ENCODE measurements at regions not wholly inside any gene's neighbourhood (a gene's known extent, or its start where the extent isn't known, plus 50 kb on each side); places are given as distances from the start of the nearest gene placed in this dataset.

GRCh38 chr6:3643921-3644738 lies 107.4 kb downstream of the PXDC1 start:
- Histone ChIP-seq H3K9me3 (ENCODE audit: control insufficient read depth, low read length) (peaks cover 1% of the 10 kb centered on the region), H3K36me3 (ENCODE audit: control insufficient read depth, insufficient read depth, low read length) (no peaks in the 10 kb centered on the region), H3K4me1 (ENCODE audit: control insufficient read depth, insufficient read depth, low read length, poor library complexity, severe bottlenecking) (no peaks in the 10 kb centered on the region), H3K27ac (ENCODE audit: low read depth, low read length, severe bottlenecking) (no peak overlapping the region), H3K4me3 (ENCODE audit: extremely low read depth, insufficient read depth, low read length, poor library complexity, severe bottlenecking) (no peak overlapping the region)
- 100% methylated on average over 2 of the region's 10 CpGs for WGBS, 2 experiments (ENCODE audit: insufficient coverage in 2 of 2)

- Histone ChIP-seq H3K4me1 (ENCODE audit: control insufficient read depth, insufficient read depth, low read length, poor library complexity, severe bottlenecking) (no peaks in the 10 kb centered on the region), H3K36me3 (ENCODE audit: control insufficient read depth, insufficient read depth, low read length) (no peaks in the 10 kb centered on the region), H3K9me3 (ENCODE audit: control insufficient read depth, low read length) (peaks cover 8% of the 10 kb centered on the region), H3K4me3 (ENCODE audit: extremely low read depth, insufficient read depth, low read length, poor library complexity, severe bottlenecking) (no peak overlapping the region), H3K27ac (ENCODE audit: low read depth, low read length, severe bottlenecking) (no peak overlapping the region)
- WGBS, 2 experiments (ENCODE audit: insufficient coverage in 2 of 2), result no CpG with 5 or more reads among the region's 2 CpGs
These were observed 110.6 kb downstream of the PXDC1 start for GRCh38 chr6:3640868-3641267.

GRCh38 chr6:3638662-3639061 lies 112.9 kb downstream of the PXDC1 start:
- no peak overlapping the region for H3K27ac ChIP-seq (ENCODE audit: low read depth, low read length, severe bottlenecking)
- no peaks in the 10 kb centered on the region for H3K4me1 ChIP-seq (ENCODE audit: control insufficient read depth, insufficient read depth, low read length, poor library complexity, severe bottlenecking)
- no peak overlapping the region for H3K4me3 ChIP-seq (ENCODE audit: extremely low read depth, insufficient read depth, low read length, poor library complexity, severe bottlenecking)
- no peaks in the 10 kb centered on the region for H3K36me3 ChIP-seq (ENCODE audit: control insufficient read depth, insufficient read depth, low read length)
- H3K9me3 ChIP-seq (ENCODE audit: control insufficient read depth, low read length), result peaks cover 8% of the 10 kb centered on the region
- 100% methylated on average over 3 of the region's 4 CpGs; no CpG with 5 or more reads in 1 of the 2 experiments for WGBS, 2 experiments (ENCODE audit: insufficient coverage in 2 of 2)

GRCh38 chr6:3636060-3636459 lies 115.5 kb downstream of the PXDC1 start:
- no peaks in the 10 kb centered on the region for H3K4me1 ChIP-seq (ENCODE audit: control insufficient read depth, insufficient read depth, low read length, poor library complexity, severe bottlenecking)
- WGBS, 2 experiments (ENCODE audit: insufficient coverage in 2 of 2), result 92 to 93% methylated on average over 4 of the region's 8 CpGs
- no peaks in the 10 kb centered on the region for H3K36me3 ChIP-seq (ENCODE audit: control insufficient read depth, insufficient read depth, low read length)
- no peak overlapping the region for H3K27ac ChIP-seq (ENCODE audit: low read depth, low read length, severe bottlenecking)
- H3K9me3 ChIP-seq (ENCODE audit: control insufficient read depth, low read length), result peaks cover 8% of the 10 kb centered on the region
- H3K4me3 ChIP-seq (ENCODE audit: extremely low read depth, insufficient read depth, low read length, poor library complexity, severe bottlenecking), result no peak overlapping the region

- Histone ChIP-seq H3K36me3 (ENCODE audit: control insufficient read depth, insufficient read depth, low read length) (no peaks in the 10 kb centered on the region), H3K4me3 (ENCODE audit: extremely low read depth, insufficient read depth, low read length, poor library complexity, severe bottlenecking) (no peak overlapping the region), H3K4me1 (ENCODE audit: control insufficient read depth, insufficient read depth, low read length, poor library complexity, severe bottlenecking) (no peaks in the 10 kb centered on the region), H3K27ac (ENCODE audit: low read depth, low read length, severe bottlenecking) (no peak overlapping the region), H3K9me3 (ENCODE audit: control insufficient read depth, low read length) (peaks cover 8% of the 10 kb centered on the region)
- WGBS, 2 experiments (ENCODE audit: insufficient coverage in 2 of 2), result 60 to 86% methylated on average over 1 to 4 of the region's 4 CpGs
These were observed 116.0 kb downstream of the PXDC1 start for GRCh38 chr6:3635482-3635881.

GRCh38 chr6:3634280-3634816 lies 117.2 kb downstream of the PXDC1 start:
- no peaks in the 10 kb centered on the region for H3K4me1 ChIP-seq (ENCODE audit: control insufficient read depth, insufficient read depth, low read length, poor library complexity, severe bottlenecking)
- no peak overlapping the region for H3K27ac ChIP-seq (ENCODE audit: low read depth, low read length, severe bottlenecking)
- H3K9me3 ChIP-seq (ENCODE audit: control insufficient read depth, low read length), result peaks cover 8% of the 10 kb centered on the region
- no peaks in the 10 kb centered on the region for H3K36me3 ChIP-seq (ENCODE audit: control insufficient read depth, insufficient read depth, low read length)
- H3K4me3 ChIP-seq (ENCODE audit: extremely low read depth, insufficient read depth, low read length, poor library complexity, severe bottlenecking), result no peak overlapping the region
- 91 to 97% methylated on average over 4 of the region's 5 CpGs for WGBS, 2 experiments (ENCODE audit: insufficient coverage in 2 of 2)

DNA sequence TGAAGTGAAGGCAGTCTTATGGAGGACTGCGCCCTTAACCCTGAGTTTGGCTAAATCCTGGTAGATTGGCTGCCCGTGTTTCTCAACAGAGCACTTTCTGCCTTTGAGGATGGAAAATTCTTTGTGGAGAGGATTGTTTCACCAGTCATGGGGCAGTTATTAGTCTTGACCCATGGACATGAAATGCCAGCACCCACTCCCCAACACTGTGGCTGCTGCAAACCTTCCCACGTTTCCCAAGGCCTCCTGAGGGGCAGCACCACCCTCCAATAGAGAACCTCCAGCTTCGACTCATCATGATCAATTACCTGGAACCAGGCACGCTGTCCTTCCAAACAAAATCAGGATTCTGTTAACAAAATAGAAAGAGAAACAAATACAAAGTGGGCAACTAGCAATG lies 117.8 kb downstream of the PXDC1 start:
- H3K9me3 ChIP-seq (ENCODE audit: control insufficient read depth, low read length), result peaks cover 3% of the 10 kb centered on the region
- H3K27ac ChIP-seq (ENCODE audit: low read depth, low read length, severe bottlenecking), result no peak overlapping the region
- no peaks in the 10 kb centered on the region for H3K36me3 ChIP-seq (ENCODE audit: control insufficient read depth, insufficient read depth, low read length)
- WGBS, 2 experiments (ENCODE audit: insufficient coverage in 2 of 2), result 90 to 100% methylated on average over 2 to 4 of the region's 5 CpGs
- H3K4me1 ChIP-seq (ENCODE audit: control insufficient read depth, insufficient read depth, low read length, poor library complexity, severe bottlenecking), result no peaks in the 10 kb centered on the region
- H3K4me3 ChIP-seq (ENCODE audit: extremely low read depth, insufficient read depth, low read length, poor library complexity, severe bottlenecking), result no peak overlapping the region

- 97 to 98% methylated on average over 6 of the region's 7 CpGs for WGBS, 2 experiments (ENCODE audit: insufficient coverage in 2 of 2)
- no peak overlapping the region for H3K4me3 ChIP-seq (ENCODE audit: extremely low read depth, insufficient read depth, low read length, poor library complexity, severe bottlenecking)
These were observed 119.6 kb downstream of the PXDC1 start for GRCh38 chr6:3631877-3632276.

GRCh38 chr6:3631186-3631585 lies 120.3 kb downstream of the PXDC1 start:
- Histone ChIP-seq H3K36me3 (ENCODE audit: control insufficient read depth, insufficient read depth, low read length) (no peaks in the 10 kb centered on the region), H3K4me3 (ENCODE audit: extremely low read depth, insufficient read depth, low read length, poor library complexity, severe bottlenecking) (no peak overlapping the region), H3K27ac (ENCODE audit: low read depth, low read length, severe bottlenecking) (no peak overlapping the region), H3K4me1 (ENCODE audit: control insufficient read depth, insufficient read depth, low read length, poor library complexity, severe bottlenecking) (no peaks in the 10 kb centered on the region), H3K9me3 (ENCODE audit: control insufficient read depth, low read length) (no peaks in the 10 kb centered on the region)
- 86 to 100% methylated on average over 1 to 2 of the region's 3 CpGs for WGBS, 2 experiments (ENCODE audit: insufficient coverage in 2 of 2)

More at GRCh38 chr6:3631877-3632276, 119.6 kb downstream of the PXDC1 start:
- H3K36me3 ChIP-seq (ENCODE audit: control insufficient read depth, insufficient read depth, low read length), result no peaks in the 10 kb centered on the region
- H3K27ac ChIP-seq (ENCODE audit: low read depth, low read length, severe bottlenecking), result no peak overlapping the region
- no peaks in the 10 kb centered on the region for H3K4me1 ChIP-seq (ENCODE audit: control insufficient read depth, insufficient read depth, low read length, poor library complexity, severe bottlenecking)
- no peaks in the 10 kb centered on the region for H3K9me3 ChIP-seq (ENCODE audit: control insufficient read depth, low read length)

GRCh38 chr6:3630258-3630835 lies 121.2 kb downstream of the PXDC1 start:
- Histone ChIP-seq H3K4me3 (ENCODE audit: extremely low read depth, insufficient read depth, low read length, poor library complexity, severe bottlenecking) (no peak overlapping the region), H3K36me3 (ENCODE audit: control insufficient read depth, insufficient read depth, low read length) (no peaks in the 10 kb centered on the region), H3K27ac (ENCODE audit: low read depth, low read length, severe bottlenecking) (no peak overlapping the region), H3K4me1 (ENCODE audit: control insufficient read depth, insufficient read depth, low read length, poor library complexity, severe bottlenecking) (no peaks in the 10 kb centered on the region), H3K9me3 (ENCODE audit: control insufficient read depth, low read length) (no peaks in the 10 kb centered on the region)
- WGBS, 2 experiments (ENCODE audit: insufficient coverage in 2 of 2), result 86 to 100% methylated on average over 1 of the region's 4 CpGs

Data from mesodermal cell (in vitro differentiated cells).